ENCODE measurements at regions not wholly inside any gene's neighbourhood (a gene's known extent, or its start where the extent isn't known, plus 50 kb on each side); places are given as distances from the start of the nearest gene placed in this dataset.
A peak's percentile ranks its signal among the peaks of the same experiment; 100 is the strongest.

DNA sequence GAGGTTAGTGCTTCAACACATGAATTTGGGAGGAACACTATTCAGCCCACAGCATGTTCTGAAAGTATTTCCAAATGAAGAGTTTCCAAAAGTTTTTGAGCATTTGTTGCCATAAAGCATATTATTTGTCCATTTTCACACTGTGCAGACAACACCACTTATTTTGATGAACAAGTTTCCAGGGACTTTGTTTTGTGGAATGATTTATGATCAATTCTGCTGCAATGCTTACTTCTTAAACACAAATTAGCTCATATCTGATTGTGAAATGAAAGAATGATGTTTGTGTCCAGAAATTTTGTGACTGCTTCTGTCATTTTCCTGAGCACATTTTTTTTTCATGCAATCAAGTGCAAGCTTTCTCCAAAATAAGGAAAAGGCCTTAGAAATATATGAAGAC is 205.3 kb downstream of the RAP2A start:
- no peak for DNase-seq

DNA sequence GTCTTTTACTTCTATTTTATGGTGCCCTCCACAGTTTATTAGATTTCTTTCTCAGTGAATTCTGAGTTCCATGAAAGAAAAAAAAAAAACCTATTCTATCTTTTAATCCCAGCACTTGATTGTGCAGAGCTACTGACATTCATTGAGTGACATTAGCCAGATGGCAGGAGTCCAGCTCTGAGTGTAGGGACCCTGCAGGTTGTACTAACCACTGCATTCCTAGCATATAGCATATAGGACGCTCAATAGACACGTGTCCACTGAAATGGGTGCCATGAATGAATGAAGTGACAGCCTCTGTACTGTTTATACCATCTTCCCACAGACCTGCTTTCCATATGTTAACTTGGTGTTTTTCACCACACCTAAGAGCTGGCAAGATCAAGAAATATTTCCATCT is 206.3 kb downstream of the RAP2A start:
- DNase-seq, result no peak

DNA sequence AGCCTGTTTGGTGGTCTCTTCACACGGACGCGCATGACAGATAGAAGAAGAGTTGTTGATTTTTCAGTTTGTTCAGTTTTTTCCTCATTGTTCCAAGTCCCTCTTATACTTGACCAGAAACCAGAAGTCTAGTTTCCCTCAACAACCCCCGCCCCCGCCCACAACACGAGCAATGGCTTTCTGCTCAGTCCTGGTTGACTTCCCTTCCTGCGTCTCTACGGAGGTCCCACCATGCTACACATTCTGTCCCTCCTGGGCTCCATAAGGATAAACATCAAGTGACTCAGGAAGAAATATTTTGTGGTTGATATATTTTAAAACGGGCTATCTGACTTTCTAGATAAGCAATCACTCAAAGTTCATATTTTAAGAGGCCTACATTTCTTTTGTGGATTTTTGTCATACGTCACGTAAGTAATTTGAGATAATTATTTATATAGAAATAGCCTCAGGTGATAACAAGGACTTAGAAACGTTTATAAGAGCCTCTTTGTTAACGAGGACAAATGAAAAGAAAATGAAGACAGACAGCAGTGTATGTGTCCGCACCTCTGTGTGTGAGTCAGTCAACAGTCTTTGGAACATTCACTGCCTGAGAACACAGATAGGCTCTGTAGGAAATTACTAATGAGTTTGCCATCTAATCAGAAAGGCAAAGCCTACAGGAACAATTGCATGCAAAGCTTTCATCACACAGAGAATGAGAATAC is 214.4 kb downstream of the RAP2A start:
- peak; percentile 16 for DNase-seq

DNA sequence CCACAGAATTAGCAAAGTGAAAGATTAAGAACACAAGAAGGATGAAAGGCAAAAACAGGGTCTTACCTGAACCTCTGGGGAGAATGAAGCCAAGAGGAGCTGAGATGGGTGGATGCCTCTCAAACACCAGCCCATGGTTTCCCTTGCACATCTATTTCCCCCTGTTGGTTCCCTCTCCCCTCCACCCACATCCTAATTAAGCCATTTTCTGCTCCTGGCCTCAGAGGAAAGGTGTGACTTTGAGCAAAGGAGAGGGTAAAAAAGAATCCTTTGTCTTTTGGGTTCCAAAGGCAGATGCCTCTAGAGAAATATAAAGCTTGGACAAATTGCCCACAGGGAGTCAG is 214.9 kb downstream of the RAP2A start:
- no peak for DNase-seq

DNA sequence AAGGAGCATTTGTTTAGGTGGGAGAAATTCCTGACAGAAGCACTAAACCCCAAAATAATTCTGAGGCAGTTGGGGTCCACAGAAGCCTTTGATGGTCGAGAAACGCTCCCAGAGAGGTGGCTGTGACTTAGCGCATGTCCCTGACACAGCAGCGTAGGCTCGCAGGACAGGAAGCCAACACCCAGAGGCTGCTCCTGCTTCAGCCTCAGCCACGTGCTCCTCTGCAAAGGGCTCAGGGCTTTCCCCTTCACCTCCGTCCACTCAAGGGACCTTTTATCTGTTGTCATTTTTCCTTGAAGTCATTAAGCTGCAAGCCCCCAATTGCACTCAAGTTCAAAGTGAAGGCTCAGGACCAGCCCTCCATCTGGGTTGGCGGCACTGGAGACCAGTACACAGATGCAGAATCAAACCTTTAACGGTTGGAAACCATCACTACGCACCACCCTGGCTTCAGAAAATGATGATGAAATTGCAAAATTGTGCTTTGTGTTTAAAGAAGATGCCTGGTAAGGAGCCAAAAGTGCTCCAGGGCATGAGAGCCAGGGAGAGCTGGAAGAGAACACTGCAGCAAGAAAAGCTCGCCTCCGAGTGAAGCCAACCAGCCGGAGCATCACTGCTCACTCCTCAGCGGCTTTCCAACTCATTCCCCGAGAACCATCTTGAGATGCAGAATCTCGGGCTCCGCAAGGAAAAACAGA is 219.6 kb downstream of the RAP2A start:
- DNase-seq, result no peak

DNA sequence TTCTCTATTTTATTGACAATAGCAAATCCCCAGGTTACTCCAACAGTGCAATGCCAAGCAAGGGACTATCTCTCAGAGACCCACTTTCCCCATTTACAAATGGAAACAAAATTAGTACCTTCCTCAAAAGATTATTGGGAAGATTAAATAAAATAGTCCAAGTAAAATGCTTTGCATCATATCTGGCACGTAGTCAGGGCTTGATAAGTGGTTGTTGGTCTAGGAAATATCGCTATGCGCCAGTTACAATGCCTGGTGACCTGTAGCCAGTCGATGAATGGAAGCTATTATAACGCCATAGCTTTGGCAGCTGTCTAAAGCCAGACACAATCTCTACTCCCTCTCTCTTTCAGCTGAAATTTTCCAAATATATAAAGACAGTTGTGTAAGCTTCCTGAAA is 220.3 kb downstream of the RAP2A start:
- DNase-seq, result no peak

DNA sequence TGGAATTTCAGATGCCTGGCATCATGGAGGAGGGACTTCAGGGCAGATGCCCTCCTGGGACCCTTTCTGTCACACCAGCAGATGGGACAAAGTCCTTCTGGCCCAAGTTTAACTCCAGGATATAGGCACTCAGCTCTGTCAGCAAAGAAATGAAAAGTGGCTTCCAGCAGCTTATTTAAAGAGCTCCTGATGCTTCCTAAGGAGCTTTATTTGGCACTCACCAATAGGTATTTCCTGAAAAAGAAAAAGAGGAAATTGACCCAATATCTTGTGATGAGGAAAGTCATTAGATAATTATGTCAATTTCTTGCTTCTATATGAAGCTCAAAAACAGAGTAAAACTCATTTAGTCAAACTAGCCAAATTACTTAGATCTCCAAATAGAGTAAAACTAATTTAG is 224.6 kb downstream of the RAP2A start:
- DNase-seq, result no peak

DNA sequence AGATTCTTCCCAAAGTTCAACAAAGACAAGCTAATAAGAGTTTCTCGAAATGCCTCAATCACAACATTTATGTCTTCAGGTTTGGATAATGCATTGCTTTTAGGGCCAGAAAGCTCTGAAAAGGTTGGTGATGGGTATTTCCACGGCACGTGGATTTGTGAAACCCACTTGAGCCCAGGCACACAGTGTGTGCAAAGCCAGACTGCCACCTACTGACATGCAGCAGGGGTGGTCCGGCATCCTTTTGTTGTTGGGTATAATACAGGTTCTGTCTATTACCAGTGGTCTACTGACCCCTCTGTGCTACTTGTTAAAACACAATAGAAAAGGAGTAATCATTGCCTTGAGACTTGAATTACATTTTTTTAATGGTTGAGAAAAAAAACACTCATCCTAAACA is 225.6 kb downstream of the RAP2A start:
- DNase-seq, result no peak

DNA sequence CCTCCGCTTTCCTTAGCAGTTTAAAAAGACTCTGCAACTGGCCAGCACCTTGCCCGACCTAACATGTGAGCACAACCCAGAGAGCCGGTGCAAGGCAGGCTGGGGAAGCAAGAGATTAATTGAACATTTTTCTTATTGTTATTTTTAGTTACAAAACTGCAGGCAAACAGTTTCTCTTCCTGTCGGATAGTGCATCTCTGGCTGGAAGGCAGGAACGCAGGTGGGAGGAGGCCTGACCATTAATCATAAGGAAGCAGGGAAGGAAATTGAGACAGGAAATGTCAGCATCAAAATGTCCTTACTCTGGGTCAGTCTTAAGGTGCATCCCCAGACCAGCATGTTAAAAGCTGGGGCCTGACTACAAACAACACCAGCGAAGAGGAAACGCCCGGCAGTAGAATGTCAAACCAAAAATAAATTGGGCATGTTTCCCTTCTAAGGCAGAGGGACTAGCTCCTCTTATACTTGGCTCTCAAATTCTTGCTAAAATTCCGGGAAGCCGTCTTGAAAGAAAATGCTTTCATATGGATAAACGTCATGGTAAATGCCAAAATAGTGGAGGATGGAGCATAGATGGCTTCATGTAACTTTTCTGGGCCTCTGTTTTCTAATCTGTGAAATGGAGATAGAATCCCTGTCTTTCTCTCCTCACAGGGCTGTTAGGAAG is 226.8 kb downstream of the RAP2A start:
- DNase-seq, result no peak

DNA sequence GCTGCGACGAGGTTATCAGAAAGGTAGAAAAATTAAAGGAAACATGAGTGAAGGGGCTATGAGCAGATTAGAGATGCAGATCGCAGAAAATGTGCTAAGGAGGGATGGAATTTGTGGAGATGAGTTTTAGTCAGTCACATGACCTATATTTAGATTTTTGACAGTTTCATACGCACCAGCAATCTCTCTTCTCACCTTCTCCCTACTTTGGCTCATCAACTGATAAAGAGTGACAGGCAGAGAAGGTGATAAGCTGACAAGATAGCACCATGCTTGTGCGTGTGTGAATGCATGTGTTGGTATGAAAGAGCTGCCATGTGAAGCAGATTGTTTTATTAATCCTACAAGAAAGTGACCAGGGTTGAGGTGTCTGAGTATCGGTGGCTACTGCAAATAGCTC is 252.6 kb downstream of the RAP2A start:
- DNase-seq, result no peak

DNA sequence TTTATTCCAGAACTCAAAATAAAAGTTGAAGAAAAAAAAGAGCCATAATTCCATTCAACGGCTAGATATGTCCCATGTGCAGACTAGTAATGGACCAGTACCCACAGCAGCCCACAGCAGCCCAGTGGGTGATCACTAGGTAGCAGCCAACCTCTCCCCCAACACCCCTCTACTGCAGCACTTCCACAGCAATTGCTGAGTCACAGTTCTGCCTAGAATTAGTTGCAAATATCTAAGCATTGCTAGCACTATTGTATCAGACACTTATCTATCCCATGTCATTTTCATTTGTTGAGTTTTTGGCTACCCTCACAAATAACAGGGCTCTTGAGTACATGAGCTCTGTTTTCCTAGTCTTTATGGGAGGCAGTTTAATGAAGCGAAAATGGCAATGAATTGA is 258.7 kb downstream of the RAP2A start:
- DNase-seq, result no peak

DNA sequence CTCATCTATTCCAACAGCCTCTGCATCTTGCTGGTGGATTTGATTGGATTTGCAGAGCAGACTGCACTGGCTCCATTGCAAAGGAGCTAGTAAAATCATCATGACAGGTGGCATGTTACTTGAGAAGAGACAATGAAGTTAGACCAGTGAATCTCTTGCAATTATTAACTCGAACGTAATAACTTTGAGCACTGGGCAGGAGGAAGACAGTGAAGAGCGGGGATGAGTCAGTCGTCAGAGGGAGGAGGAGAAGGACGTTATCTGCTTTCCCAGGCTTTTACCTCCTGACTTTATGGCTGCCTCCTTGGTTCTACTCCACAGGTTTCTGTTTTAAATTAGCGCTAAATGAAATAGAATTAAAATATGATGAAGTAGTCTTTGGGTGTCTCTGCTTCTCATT is 257.8 kb upstream of the IPO5 start:
- DNase-seq, result no peak

DNA sequence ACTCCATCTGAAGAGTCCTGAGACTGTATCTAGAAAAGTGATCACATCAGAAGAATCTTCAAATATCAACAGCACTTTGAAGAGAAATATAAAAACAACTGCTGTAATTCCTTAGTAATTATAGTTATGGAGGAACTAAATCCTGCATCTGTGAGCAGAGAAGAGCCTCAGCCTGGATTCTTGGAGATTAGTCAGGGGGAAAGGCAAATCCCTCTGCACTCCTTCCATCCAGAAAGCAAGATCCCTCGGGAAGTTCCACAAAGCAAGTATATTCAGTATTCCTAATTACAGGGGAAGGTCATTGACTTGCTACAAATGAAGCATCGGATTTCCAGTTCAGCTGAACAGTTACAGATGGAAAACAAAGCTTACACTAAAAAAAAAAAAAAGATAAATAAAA is 256.6 kb upstream of the IPO5 start:
- no peak for DNase-seq

DNA sequence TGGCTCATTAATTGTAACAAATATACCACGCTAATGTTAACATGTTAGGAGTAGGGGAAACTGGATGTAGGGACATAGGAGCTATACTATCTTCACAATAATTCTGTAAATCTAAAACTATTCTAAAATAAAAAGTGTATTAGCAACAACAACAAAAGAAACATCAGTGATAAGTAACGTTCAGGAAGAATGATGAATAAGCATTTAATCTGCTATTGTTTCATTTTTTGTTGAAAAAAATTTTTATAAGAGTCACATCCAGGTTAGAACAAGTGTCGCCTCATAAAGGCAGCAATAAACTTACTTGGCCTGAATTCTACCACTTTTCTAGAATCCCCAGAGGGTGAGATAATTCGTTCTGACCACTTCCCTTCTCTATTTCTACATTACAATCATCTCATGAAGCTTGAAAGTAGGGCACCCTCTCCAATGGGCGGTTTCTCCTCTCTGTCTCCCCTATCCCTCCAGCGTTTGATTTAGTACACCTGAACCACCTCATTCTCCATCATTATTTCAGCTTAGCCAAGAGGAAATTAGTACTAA is 253.1 kb upstream of the IPO5 start:
- no peak for DNase-seq

DNA sequence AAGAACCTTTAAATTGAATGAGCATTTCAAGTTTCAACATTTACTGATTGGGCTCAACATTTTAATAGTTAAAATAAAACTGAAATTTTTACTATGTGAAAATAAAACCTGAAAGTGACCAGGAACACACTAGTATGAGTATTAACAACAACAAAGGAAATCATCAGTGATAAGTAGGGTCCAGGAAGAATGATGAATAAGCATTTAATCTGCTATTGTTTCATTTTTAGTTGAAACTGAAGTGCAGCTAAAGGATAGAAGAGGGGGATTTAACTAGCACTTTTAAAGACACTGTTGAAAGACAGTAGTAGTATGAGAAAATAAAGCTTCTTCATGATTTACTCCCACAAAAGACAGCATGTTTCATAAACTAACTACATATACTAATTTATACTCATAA is 250.9 kb upstream of the IPO5 start:
- DNase-seq, result no peak

DNA sequence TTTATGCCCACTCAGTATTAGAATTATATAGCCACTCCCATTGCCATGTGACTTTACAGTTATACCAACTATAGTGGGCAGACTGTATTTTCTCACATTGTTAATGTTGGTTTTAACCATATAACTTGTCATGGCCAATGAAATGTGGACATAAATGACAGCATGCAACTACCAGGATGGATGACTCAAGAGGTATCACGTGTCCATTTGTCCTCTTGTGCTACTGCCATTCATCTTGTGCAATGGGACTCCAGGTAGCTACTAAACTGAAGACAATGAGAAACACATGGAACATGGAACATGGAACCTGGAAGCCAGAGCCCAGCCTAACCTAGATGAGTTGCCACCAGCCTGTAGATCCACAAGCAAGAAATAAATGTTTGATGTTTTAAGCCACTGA is 242.7 kb upstream of the IPO5 start:
- DNase-seq, result no peak

DNA sequence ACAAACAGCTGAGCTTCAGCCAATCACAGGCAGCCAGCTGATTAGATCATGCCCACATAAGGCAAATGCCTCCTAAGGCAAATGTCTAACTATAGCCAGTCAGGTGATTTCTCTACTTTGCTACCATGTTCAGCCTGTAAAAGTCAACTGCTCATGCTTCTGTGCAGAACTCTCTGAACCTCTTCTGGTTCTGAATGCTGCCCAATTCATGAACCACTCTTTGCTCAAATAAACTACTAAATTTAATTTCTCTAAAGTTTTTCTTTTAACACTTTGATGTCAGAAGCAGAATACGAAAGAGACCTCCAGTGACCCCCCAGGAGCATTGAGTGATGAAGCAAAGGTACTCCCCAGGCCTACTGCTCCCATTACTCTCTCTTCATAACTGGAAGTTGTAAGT is 240.7 kb upstream of the IPO5 start:
- DNase-seq, result no peak

DNA sequence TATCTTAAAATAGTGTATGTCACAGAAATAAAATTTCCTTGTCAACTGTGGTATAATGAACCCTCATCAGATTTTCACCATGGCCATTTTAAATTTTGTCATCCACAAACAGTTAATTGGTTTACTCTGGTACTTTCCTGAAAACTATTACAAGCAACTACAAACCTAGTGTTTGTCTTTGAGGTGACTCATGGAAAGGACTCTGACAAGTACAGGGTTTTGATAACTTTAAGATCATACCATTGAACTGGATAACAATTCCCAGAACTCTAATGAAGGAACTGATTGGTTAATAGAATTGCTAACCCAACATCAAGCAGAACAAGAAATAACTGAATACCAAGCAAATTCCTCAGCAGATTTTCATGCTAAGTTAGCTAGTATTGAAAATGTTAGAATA is 237.7 kb upstream of the IPO5 start:
- peak; percentile 15 for DNase-seq

DNA sequence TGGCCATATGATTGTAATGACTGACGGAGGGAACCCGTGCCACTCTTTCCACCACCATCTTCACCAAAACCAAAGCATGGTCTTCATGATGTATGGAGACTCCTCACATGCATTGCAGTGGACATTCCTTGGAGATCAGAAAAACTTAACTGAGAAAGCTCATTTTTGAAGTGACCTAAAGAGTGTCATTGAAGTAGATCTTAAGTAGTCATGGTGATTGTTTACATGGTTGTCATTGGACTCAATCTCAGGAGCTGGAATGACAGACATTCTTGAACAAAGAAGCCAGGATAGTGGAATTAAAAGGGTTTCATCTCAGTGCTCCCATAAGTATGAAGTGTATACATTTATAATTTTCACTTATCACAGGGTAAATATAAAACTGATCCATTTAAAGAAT is 236.7 kb upstream of the IPO5 start:
- DNase-seq, result no peak

DNA sequence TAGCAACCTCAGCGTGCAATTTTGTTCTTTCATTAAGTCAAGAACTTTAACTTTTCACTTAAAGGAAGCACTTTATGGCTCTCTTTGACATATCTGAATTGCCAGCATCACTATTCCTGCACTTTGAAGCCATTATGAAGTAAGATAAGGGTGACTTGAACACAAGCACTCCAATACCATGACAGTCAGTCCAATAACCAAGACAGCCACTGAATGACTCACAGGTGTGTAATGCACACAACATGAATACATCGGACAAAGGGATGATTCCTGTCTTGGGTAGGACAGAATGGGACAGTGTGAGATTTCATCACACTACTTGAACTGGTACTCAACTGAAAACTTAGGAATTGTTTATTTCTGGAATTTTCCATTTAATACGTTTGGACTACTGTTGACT is 233.7 kb upstream of the IPO5 start:
- peak; percentile 35 for DNase-seq

DNA sequence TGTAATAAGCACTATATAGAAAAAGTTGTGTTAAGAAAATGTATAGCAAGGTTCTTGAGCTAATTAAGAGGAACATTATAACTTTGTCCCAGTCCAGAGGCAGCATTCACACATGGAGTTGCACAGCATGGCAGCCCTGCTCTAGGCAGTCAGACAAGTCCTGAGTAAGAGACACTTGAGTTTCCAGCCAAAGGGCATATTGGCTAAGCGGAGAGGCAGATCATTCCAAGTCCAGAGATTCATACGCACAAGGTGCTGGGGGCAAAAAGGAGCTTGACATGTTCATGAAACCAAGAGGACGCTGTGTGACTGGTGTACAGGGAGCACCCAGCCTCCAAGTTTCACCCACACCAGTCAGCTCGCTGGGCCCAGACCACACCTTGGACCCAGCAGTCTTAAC is 232.6 kb upstream of the IPO5 start:
- no peak for DNase-seq

DNA sequence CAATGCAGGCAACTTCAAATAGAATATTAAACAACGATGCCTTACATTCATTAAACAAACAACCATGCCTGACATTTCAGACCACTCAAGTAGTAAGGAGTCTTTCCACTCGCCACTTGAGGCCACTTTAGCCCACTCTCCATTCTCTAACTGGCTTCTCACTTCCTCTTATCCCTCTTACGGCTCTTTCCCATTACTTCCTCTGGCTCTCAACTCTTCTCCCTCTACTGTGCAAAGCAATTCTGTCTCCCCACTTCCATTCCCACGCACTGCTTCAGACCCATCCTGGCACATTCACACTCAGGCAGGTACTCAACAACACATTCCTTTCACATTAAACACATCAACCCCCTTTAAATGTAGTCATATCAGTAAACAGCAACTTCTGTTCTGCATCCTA is 229.8 kb upstream of the IPO5 start:
- DNase-seq, result no peak

DNA sequence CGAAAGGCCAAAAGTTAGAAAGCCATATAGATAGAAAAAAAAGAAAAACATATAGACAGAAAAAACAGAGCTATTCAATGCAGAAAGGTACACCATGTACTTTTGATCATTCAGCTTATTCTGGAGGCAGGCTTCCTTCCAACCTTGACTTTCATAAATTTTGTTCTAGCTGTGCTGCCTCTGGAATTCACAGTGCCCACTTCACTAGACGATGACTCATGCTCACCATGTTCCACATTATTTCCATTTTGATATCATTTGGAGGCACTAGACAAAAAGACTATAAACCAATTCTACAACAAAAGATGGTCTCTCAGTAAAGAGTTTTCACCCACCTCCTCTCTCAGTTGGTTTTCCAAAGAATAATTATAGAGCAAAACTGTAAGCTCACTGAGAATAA is 229.0 kb upstream of the IPO5 start:
- no peak for DNase-seq

DNA sequence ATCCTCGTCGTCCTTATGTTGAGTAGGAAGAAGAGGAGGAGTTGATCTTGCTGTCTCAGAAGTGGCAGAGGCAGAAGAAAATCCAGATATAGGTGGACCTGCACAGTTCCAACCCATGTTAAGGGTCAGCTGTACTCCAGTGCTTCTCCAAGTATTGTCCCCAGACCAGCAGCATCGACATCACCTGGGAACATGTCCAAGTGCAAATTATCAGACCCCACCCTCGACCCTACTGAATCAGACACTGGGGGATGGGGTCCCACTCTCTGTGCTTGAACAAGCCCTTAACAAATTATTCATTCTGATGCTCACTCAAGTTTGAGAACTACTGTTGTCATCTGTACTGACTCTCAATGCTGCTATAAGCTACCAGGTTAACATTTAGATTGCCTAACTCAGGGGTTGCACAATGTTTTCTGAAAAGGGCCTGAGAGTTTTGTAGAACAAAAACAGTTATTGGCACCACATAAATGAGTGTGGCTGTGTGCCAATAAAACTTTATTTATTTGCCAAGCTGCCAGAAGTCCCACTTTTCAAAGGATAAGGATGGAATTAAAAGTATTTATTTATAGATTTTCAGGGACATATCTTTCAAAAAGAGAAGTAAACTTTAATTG is 226.7 kb upstream of the IPO5 start:
- no peak for DNase-seq

All from fibroblast of skin of back (primary cell).